ENCODE measurements at regions not wholly inside any gene's neighbourhood (a gene's known extent, or its start where the extent isn't known, plus 50 kb on each side); places are given as distances from the start of the nearest gene placed in this dataset.

DNA sequence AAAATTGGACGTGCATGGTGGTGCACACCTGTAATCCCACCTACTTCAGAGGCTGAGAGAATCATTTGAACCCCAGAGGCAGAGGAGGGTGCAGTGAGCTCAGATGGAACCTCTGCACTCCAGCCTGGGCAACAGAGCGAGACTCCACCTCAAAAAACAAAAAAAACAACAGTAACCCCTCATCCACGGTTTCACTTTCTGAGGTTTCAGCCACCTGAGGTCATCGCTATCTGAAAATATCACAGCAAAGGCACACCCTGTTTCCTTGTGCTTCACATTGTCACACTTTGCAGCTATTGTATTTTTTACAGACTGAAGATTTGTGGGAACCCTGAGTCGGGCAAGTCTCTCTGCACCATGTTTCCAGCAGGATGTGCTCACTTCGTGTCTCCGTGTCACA, 54.1 kb upstream of the FOXQ1 start:
- DNase-seq (ENCODE audit: low read depth in 2 of 2), result no peak

GRCh38 chr6:1256435-1257008, 55.4 kb upstream of the FOXQ1 start:
- no peak for DNase-seq (ENCODE audit: low read depth in 2 of 2)

- DNase-seq (ENCODE audit: low read depth in 2 of 2), result no peak
Observed at GRCh38 chr6:1255636-1256365, 56.1 kb upstream of the FOXQ1 start.

GRCh38 chr6:1254326-1254725, 57.6 kb upstream of the FOXQ1 start:
- no peak for DNase-seq (ENCODE audit: low read depth in 2 of 2)

GRCh38 chr6:1253816-1254215, 58.1 kb upstream of the FOXQ1 start:
- no peak for DNase-seq (ENCODE audit: low read depth in 2 of 2)

GRCh38 chr6:1251198-1252155, 60.4 kb upstream of the FOXQ1 start:
- DNase-seq (ENCODE audit: low read depth in 2 of 2), result no peak

- no peak for DNase-seq (ENCODE audit: low read depth in 2 of 2)
Observed at GRCh38 chr6:1250489-1251197, 61.3 kb upstream of the FOXQ1 start.

- no peak for DNase-seq (ENCODE audit: low read depth in 2 of 2)
Observed at GRCh38 chr6:1247894-1248293, 64.0 kb upstream of the FOXQ1 start.

GRCh38 chr6:1247056-1247455, 64.8 kb upstream of the FOXQ1 start:
- DNase-seq (ENCODE audit: low read depth in 2 of 2), result no peak

GRCh38 chr6:1244941-1245340, 67.0 kb upstream of the FOXQ1 start:
- no peak for DNase-seq (ENCODE audit: low read depth in 2 of 2)

- no peak for DNase-seq (ENCODE audit: low read depth in 2 of 2)
Observed at GRCh38 chr6:1244278-1244677, 67.6 kb upstream of the FOXQ1 start.

DNA sequence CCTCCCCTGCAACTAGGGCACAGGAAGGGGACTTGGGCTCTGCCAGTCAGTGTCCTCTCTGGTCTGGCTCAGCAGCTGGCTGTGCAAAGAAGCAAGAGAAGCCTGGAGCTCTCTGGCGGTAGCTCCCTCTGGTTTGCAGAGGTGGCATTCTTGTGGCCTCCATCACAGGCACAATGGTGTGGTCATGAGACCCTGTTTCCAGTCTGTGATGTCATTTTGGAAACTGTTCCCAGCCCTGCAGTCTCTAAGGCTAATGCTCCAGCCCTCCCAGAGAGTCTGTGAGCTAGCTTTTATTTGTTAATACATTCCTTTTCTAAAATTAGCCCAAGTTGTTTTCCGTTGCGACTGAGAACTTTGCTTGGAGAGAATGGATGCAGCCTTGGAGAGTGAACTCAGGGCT, 69.5 kb upstream of the FOXQ1 start:
- no peak for DNase-seq (ENCODE audit: low read depth in 2 of 2)

GRCh38 chr6:1242021-1242420, 69.9 kb upstream of the FOXQ1 start:
- DNase-seq (ENCODE audit: low read depth in 2 of 2), result no peak

- no peak for DNase-seq (ENCODE audit: low read depth in 2 of 2)
Observed at GRCh38 chr6:1240766-1241318, 71.1 kb upstream of the FOXQ1 start.

- DNase-seq (ENCODE audit: low read depth in 2 of 2), result no peak
Observed at GRCh38 chr6:1239805-1240204, 72.1 kb upstream of the FOXQ1 start.

- no peak for DNase-seq (ENCODE audit: low read depth in 2 of 2)
Observed at GRCh38 chr6:1238040-1238439, 73.9 kb upstream of the FOXQ1 start.

- DNase-seq (ENCODE audit: low read depth in 2 of 2), result no peak
Observed at GRCh38 chr6:1237636-1238035, 74.3 kb upstream of the FOXQ1 start.

GRCh38 chr6:1235825-1236224, 76.1 kb upstream of the FOXQ1 start:
- no peak for DNase-seq (ENCODE audit: low read depth in 2 of 2)

GRCh38 chr6:1233924-1234323, 78.0 kb upstream of the FOXQ1 start:
- DNase-seq (ENCODE audit: low read depth in 2 of 2), result no peak

DNA sequence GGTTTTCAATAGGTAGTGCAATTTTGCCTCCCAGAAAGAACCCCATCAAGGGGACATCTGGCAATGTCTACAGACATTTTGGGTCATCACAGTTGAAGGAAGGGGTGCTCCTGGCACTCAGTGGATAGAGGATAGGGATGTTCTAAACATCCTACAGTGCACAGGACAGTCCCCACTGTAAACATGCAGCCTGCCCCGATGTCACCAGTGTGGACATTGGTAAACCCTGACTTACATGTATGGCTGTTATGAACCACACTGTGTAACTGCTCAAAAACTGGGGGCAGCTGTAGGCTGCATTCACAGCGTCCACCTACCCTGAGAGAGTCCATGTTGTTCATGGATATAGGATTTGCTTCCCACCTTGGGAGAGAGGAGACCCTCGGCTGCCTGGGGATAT, 79.3 kb upstream of the FOXQ1 start:
- DNase-seq (ENCODE audit: low read depth in 2 of 2), result no peak

DNA sequence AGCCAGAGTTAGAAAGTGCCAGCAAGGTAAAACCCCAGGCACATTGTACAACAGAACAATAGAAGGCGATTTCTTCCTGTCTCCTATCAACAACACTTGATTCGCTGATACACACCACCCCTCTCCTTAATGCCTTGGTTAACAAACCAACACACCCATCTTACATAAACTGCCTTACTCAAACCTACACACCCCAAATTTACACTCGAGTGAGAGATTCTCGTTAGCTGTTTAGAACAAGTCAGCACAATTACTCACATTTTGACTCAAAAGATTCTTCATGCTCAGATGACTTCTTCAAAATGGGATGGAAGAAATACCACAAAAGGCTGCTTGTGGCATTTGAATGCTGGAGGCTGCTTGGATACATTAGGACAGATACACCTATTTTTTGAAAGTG, 80.0 kb upstream of the FOXQ1 start:
- DNase-seq (ENCODE audit: low read depth in 2 of 2), result no peak
